ENCODE measurements at regions not wholly inside any gene's neighbourhood (a gene's known extent, or its start where the extent isn't known, plus 50 kb on each side); places are given as distances from the start of the nearest gene placed in this dataset.

- Histone ChIP-seq H3K4me1 (replicated peaks in 1 of 4; ENCODE audit: control insufficient read depth in 3 of 4, insufficient read depth in 4 of 4, low read length in 3 of 4) (peaks cover 0 to 5% (median 3%) of the 10 kb centered on the region in 4 experiments; a peak in 3 of 7 replicates), H2AK5ac (ENCODE audit: low read depth, low read length) (no peak overlapping the region), H4K5ac (ENCODE audit: insufficient read length, low read depth, low read length) (no peak overlapping the region), H3K23ac (ENCODE audit: insufficient read length) (no peak overlapping the region), H3K18ac (ENCODE audit: extremely low read depth, low read length) (no peak overlapping the region), H3K36me3 (ENCODE audit: control insufficient read depth in 2 of 4, insufficient read depth in 4 of 4, low read length in 3 of 4) (no peaks in the 10 kb centered on the region), H4K20me1 (replicated peaks in 1 of 2; ENCODE audit: control insufficient read depth in 1 of 2, insufficient read depth in 2 of 2, low read length in 2 of 2) (no peaks in the 10 kb centered on the region), H2BK20ac (ENCODE audit: low read length) (no peak overlapping the region), H4K8ac (ENCODE audit: extremely low read depth, insufficient read depth, low read length) (no peak overlapping the region), H4K91ac (replicated peaks; ENCODE audit: insufficient read length, low read length) (no peak overlapping the region), H3K14ac (ENCODE audit: insufficient read length) (no peak overlapping the region), H3K9me3 (ENCODE audit: insufficient read depth in 2 of 2, low read depth in 1 of 2, low read length in 1 of 2) (no peaks in the 10 kb centered on the region; a peak in 1 of 4 replicates), H3K79me2 (ENCODE audit: control insufficient read depth in 1 of 2, insufficient read depth in 2 of 2, low read length in 2 of 2) (no peaks in the 10 kb centered on the region), H3K4ac (replicated peaks; ENCODE audit: insufficient read length, low read depth, low read length) (no peak overlapping the region), H2BK15ac (ENCODE audit: low read length) (no peak overlapping the region), H2BK120ac (replicated peaks; ENCODE audit: low read depth, low read length) (no peak overlapping the region), H2BK12ac (ENCODE audit: low read depth, low read length) (no peak overlapping the region), H3K23me2 (ENCODE audit: low read depth, low read length) (no peaks in the 10 kb centered on the region), H3K56ac (replicated peaks; ENCODE audit: insufficient read length, low read depth, low read length) (no peak overlapping the region), H3K9ac (replicated peaks in 1 of 4; ENCODE audit: extremely low read depth in 1 of 4, low read depth in 3 of 4, low read length in 3 of 4) (no peak overlapping the region), H3K79me1 (ENCODE audit: low read depth, low read length) (no peaks in the 10 kb centered on the region), H2BK5ac (ENCODE audit: low read depth, low read length) (no peak overlapping the region), H2AFZ (ENCODE audit: low read length) (no peak overlapping the region), H3K4me3 (ENCODE audit: extremely low read depth in 1 of 4, insufficient read depth in 2 of 4, low read depth in 3 of 4, low read length in 4 of 4) (no peak overlapping the region), H3K4me2 (ENCODE audit: insufficient read depth in 1 of 2, low read depth in 2 of 2, low read length in 2 of 2) (no peak overlapping the region), H3K27me3 (replicated peaks in 1 of 4; ENCODE audit: control insufficient read depth in 3 of 4, extremely low read depth in 1 of 4, insufficient read depth in 3 of 4, low read length in 3 of 4) (no peaks in the 10 kb centered on the region), H3K27ac (ENCODE audit: low read depth, low read length) (no peak overlapping the region)
- POLR2A ChIA-PET (ENCODE audit: partially characterized antibody) = no interaction called here
- DNase-seq (ENCODE audit: low read depth in 1 of 2, low spot score in 2 of 2) = no peak
- CTCF ChIA-PET (ENCODE audit: partially characterized antibody) = interaction anchor here (1.3 kb wide), 1 partner anchor 253 kb away, joined by 3 read pairs; no protein-coding TSS in a partner anchor
- FAIRE-seq = no peak
- 96% methylated on average over 3 of the region's 3 CpGs; no CpG with 5 or more reads in 1 of the 2 experiments for WGBS, 2 experiments (ENCODE audit: extremely low coverage in 1 of 2, insufficient coverage in 1 of 2, insufficient read length in 1 of 2, insufficient replicate concordance in 2 of 2, low coverage in 1 of 2, low lambda C conversion rate in 2 of 2, missing lambda C conversion rate in 1 of 2)
- no peak for TF ChIP-seq CHD7 (IDR thresholded peaks at IDR 0.05; ENCODE audit: insufficient replicate concordance, low read length)
Observed at GRCh38 chr17:71713846-71714245, 407.0 kb upstream of the SOX9 start.
